Heart right ventricle (tissue), 16 donors: ENCODE measurements at regions not wholly inside any gene's neighbourhood (a gene's known extent, or its start where the extent isn't known, plus 50 kb on each side); places are given as distances from the start of the nearest gene placed in this dataset.
A peak's percentile ranks its signal among the peaks of the same experiment; 100 is the strongest.

Source experiments
- ATAC-seq, 8 donors: fragments of 200-7000 bp; cut with Tn5 transposase; one replicate each; pipeline ENCODE4 v1.9.1; 2020; ENCODE audit warnings: mild to moderate bottlenecking in 8 of 8, moderate library complexity in 8 of 8, moderate number of reproducible peaks in 1 of 8
- DNase-seq, 2 donors: peaks; one replicate each; pipeline ENCODE4 v3.0.0-alpha.2; 2020
- H3K27ac ChIP-seq, 10 donors: fragments of 200-600 bp; sonication (generic) in 2 of 10; one replicate each; pipeline versions ENCODE4 v1.5.0 to v1.8.0; 2020 to 2022; ENCODE audit warnings: mild to moderate bottlenecking in 3 of 10
- H3K27me3 ChIP-seq, 7 donors: fragments of 200-600 bp; one replicate each; pipeline ENCODE4 v1.8.0; 2021 to 2022; ENCODE audit warnings: mild to moderate bottlenecking in 2 of 7
- H3K36me3 ChIP-seq, 9 donors: fragments of 200-600 bp; sonication (generic) in 1 of 9; one replicate each; pipeline versions ENCODE4 v1.5.0 to v1.8.0; 2020 to 2022; ENCODE audit warnings: mild to moderate bottlenecking in 2 of 9
- H3K4me1 ChIP-seq, 9 donors: fragments of 200-600 bp; sonication (generic) in 1 of 9; one replicate each; pipeline versions ENCODE4 v1.5.0 to v1.8.0; 2020 to 2022; ENCODE audit warnings: mild to moderate bottlenecking in 4 of 9
- H3K4me3 ChIP-seq, 10 donors: fragments of 200-600 bp; sonication (generic) in 2 of 10; one replicate each; pipeline versions ENCODE4 v1.5.0 to v1.8.0; 2020 to 2022; ENCODE audit warnings: mild to moderate bottlenecking in 7 of 10, moderate library complexity in 2 of 10
- H3K9me3 ChIP-seq, 11 donors: fragments of 200-600 bp in 10 of 11; sonication (generic) in 2 of 11; one replicate each; pipeline versions ENCODE4 v1.5.0 to v1.8.0; 2013 to 2022; ENCODE audit warnings: mild to moderate bottlenecking in 2 of 11, control low read depth in 1 of 11, moderate library complexity in 1 of 11
- WGBS, 2 donors: extraction: QIAGEN DNeasy Blood & Tissue Kit; methylation state at CpG; one replicate each; pipeline ENCODE4 v1.1.7; 2013; ENCODE audit warnings: inconsistent platforms in 1 of 2; 5-methylcytosine and 5-hydroxymethylcytosine counted together
- intact Hi-C, 10 donors: fragments of 100-400 bp; cut with DNase I; formaldehyde crosslinking; loops; one replicate each; pipeline versions ENCODE4 v1.11.1 to v1.14.2; 2022
- TF ChIP-seq, protein P1 (sequence below), 9 donors: fragments of 200-600 bp; sonication (generic) in 2 of 9; IDR thresholded peaks; one replicate each; pipeline versions ENCODE4 v1.5.0 to v1.8.0; 2021 to 2022; ENCODE audit warnings: antibody characterized with exemption in 9 of 9, mild to moderate bottlenecking in 5 of 9, moderate library complexity in 1 of 9
- donor health status: Arrhythmogenic right ventricular cardiomyopathy.
- donor health status: ischemic (EF 13 %, LVEDD 7.1; RV severe dilation, severe dysfunction).
- donor health status: healthy with polysubstance abuse.
- donor health status: DM: no; HTN: yes; CAD: no.
- donor health status: DM: no; HTN: no; CAD: no.
- donor health status: ischemic (EF 25% LVEDD 6.9; RV normal size, moderate dysfunction).
- donor health status: ischemic (EF 25% LVEDD 5.7; RV mildly dilated, moderate dysfunction).
- donor health status: healthy.
- donor health status: DM: yes; HTN: yes; CAD: no.
- donor health status: Ischemic cardiomyopathy.
- donor health status: ischemic (EF 35%, LVEDD 5.7; RV mildly dilated, moderate dysfunction).
- donor health status: nonischemic (EF 11% LVEDD 7.7; RV severe dilation, severe dysfunction).
- donor health status: DM: yes; HTN: yes; CAD: no.
- donor health status: PGD.
- donor health status: ischemic (EF 29% LVEDD 5.4; RV normal size, mild dysfunction).
- donor health status: nonischemic (EF 23%, LVEDD 6.1; RV moderate dilation, normal function).

DNA sequence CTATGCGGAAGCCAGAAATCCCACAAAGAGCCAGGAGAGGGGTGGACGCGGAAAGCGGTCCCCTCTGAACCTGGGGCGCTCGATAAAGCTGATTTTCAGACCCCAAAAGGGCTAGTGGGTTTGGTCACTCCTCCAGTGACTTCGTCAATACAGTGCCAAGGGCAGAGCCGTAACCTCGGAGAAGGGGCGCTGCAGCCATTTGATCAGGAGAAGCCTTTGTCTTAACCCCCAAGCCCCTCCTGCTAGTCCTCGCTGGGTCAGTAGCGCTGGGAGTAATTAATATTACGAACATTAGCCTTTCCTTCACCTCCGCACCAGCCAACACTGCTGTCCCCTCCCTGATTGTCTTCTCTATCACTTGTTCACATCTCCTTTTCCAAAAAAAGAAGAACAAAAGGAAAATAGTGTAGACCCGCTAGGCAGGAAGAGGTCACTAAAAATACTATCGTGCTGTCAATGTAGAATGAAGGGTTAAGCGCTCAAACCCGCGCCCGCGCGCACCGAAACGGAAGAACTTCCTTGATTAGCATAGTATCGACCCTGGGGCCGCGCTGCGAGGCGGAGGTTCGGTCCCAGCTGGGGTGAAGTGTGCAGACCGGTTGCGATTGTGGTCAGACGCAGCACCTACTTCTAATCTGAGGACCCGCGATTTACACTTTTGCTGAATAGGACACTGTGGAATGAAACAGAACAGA is 63.2 kb upstream of the MAPRE2 start:
- WGBS, 2 donors: 0 to 1% methylated on average over 35 of the region's 35 CpGs
- ATAC-seq: peak in 7 of 8 donors; percentile 13 to 65 (median 32)
- no peaks in the 10 kb centered on the region for H3K36me3 ChIP-seq
- intact Hi-C loops: loop anchor here in 3 of 10 donors (5.0 to 10.0 kb wide), 2 partner anchors 93 to 96 kb away; no protein-coding TSS in a partner anchor
- peaks cover 0 to 37% (median 26%) of the 10 kb centered on the region in 9 donors for H3K4me1 ChIP-seq
- peaks cover 0 to 3% (median 0%) of the 10 kb centered on the region in 11 donors for H3K9me3 ChIP-seq
- peaks cover 0 to 18% (median 0%) of the 10 kb centered on the region in 7 donors for H3K27me3 ChIP-seq
- H3K27ac ChIP-seq: peak overlapping the region in 7 of 10 donors; percentile 12 to 84 (median 63)
- peak; percentile 19 to 46 for DNase-seq
- H3K4me3 ChIP-seq: peak overlapping the region; percentile 55 to 90 (median 80)
- TF ChIP-seq, protein P1, sequence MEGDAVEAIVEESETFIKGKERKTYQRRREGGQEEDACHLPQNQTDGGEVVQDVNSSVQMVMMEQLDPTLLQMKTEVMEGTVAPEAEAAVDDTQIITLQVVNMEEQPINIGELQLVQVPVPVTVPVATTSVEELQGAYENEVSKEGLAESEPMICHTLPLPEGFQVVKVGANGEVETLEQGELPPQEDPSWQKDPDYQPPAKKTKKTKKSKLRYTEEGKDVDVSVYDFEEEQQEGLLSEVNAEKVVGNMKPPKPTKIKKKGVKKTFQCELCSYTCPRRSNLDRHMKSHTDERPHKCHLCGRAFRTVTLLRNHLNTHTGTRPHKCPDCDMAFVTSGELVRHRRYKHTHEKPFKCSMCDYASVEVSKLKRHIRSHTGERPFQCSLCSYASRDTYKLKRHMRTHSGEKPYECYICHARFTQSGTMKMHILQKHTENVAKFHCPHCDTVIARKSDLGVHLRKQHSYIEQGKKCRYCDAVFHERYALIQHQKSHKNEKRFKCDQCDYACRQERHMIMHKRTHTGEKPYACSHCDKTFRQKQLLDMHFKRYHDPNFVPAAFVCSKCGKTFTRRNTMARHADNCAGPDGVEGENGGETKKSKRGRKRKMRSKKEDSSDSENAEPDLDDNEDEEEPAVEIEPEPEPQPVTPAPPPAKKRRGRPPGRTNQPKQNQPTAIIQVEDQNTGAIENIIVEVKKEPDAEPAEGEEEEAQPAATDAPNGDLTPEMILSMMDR (IDR thresholded peaks at IDR 0.05): no peak

DNA sequence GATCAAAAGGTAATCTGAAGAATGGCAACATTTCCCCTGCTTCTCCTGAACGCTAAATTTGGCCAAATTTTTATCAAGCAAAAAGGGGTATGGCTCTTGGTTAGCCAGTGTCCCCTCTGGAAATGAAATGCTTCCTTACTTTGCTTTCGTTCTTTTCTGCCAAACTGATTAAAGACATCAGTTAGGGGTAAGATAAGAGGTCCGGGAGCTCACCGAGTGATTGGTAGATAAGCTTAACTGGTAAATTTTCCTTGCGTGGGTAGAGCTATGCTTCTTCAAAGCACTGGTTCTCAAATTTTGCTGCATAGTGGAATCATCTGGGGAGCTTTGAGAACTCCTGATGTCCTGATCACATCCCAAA is 62.7 kb upstream of the MAPRE2 start:
- peaks cover 0 to 37% (median 26%) of the 10 kb centered on the region in 9 donors for H3K4me1 ChIP-seq
- H3K27ac ChIP-seq: peak overlapping the region in 8 of 10 donors; percentile 12 to 84 (median 62)
- intact Hi-C loops: loop anchor here in 3 of 10 donors (5.0 to 10.0 kb wide), 2 partner anchors 94 to 96 kb away; no protein-coding TSS in a partner anchor
- H3K9me3 ChIP-seq: no peaks in the 10 kb centered on the region
- H3K4me3 ChIP-seq: peak overlapping the region; percentile 55 to 90 (median 80)
- DNase-seq (no peak), ATAC-seq (no peak)
- WGBS, 2 donors: 0 to 1% methylated on average over 5 of the region's 5 CpGs
- TF ChIP-seq, protein P1 (IDR thresholded peaks at IDR 0.05): no peak
- H3K36me3 ChIP-seq: no peaks in the 10 kb centered on the region
- peaks cover 0 to 18% (median 0%) of the 10 kb centered on the region in 7 donors for H3K27me3 ChIP-seq

GRCh38 chr18:34978953-34979608 is 62.1 kb upstream of the MAPRE2 start:
- TF ChIP-seq, protein P1 (IDR thresholded peaks at IDR 0.05): peak in 1 of 9 donors; percentile 3
- Histone ChIP-seq H3K4me3 (peak overlapping the region in 9 of 10 donors; percentile 65 to 90 (median 81)), H3K36me3 (no peaks in the 10 kb centered on the region), H3K9me3 (no peaks in the 10 kb centered on the region), H3K4me1 (peaks cover 0 to 37% (median 26%) of the 10 kb centered on the region in 9 donors), H3K27ac (peak overlapping the region in 8 of 10 donors; percentile 12 to 84 (median 62)), H3K27me3 (peaks cover 0 to 18% (median 0%) of the 10 kb centered on the region in 7 donors)
- DNase-seq (peak; percentile 23 to 59), ATAC-seq (peak; percentile 72 to 91 (median 82))
- WGBS, 2 donors: 0 to 3% methylated on average over 9 of the region's 9 CpGs
- intact Hi-C loops: loop anchor here in 3 of 10 donors (5.0 to 10.0 kb wide), 2 partner anchors 94 to 97 kb away; no protein-coding TSS in a partner anchor

- H3K9me3 ChIP-seq: no peaks in the 10 kb centered on the region
- peaks cover 0 to 7% (median 0%) of the 10 kb centered on the region in 7 donors for H3K27me3 ChIP-seq
- TF ChIP-seq, protein P1 (IDR thresholded peaks at IDR 0.05): no peak
- no peak overlapping the region for H3K4me3 ChIP-seq
- peaks cover 0 to 36% (median 15%) of the 10 kb centered on the region in 9 donors for H3K4me1 ChIP-seq
- ATAC-seq (no peak), DNase-seq (no peak)
- intact Hi-C loops: no loop called here
- no peak overlapping the region for H3K27ac ChIP-seq
- H3K36me3 ChIP-seq: no peaks in the 10 kb centered on the region
- WGBS, 2 donors: 90 to 95% methylated on average over 2 of the region's 2 CpGs
Measured at GRCh38 chr18:34981487-34981886, 59.7 kb upstream of the MAPRE2 start.
